Femur (tissue), 1 donor: ENCODE measurements at regions not wholly inside any gene's neighbourhood (a gene's known extent, or its start where the extent isn't known, plus 50 kb on each side); places are given as distances from the start of the nearest gene placed in this dataset.
"Not testable (repeated sequence)": the region's sequence is repeated elsewhere in the genome, so short reads cannot be mapped to it uniquely, and the experiment has no call there.

Source experiments
- DNase-seq: peaks from one replicate; pipeline ENCODE4 v3.0.0-alpha.2; 2017

- DNase-seq: no peak
Observed at GRCh38 chr6:93081901-93082300, 337.5 kb downstream of the EPHA7 start.

DNA sequence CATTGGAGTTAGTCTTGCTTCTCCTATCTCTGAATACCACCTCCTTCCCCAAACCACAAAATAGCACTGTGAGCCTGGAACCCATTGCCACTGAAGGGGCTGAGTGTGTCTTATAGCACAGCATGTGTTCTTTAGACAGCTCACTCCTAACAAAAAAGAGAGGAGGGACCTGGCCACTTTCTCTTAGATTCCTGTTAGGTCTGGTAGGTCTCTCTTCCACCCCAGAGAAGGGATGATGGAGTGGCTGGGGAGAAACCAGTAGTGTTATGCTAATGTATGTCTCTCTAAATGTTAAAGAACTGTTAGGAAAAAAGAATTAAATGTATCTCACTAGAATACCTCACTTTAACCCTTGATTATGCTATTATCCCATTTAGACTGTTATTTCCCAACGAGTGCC lies 340.3 kb downstream of the EPHA7 start:
- DNase-seq: no peak

- no peak for DNase-seq
Observed at GRCh38 chr6:93073811-93074210, 345.5 kb downstream of the EPHA7 start.

- no peak for DNase-seq
Observed at GRCh38 chr6:93069856-93070255, 349.5 kb downstream of the EPHA7 start.

- DNase-seq: no peak
Observed at GRCh38 chr6:93059911-93060310, 359.4 kb downstream of the EPHA7 start.

- no peak for DNase-seq
Observed at GRCh38 chr6:93057584-93057983, 361.8 kb downstream of the EPHA7 start.

- no peak for DNase-seq
Observed at GRCh38 chr6:93048381-93048780, 371.0 kb downstream of the EPHA7 start.

GRCh38 chr6:93047033-93047432 lies 372.3 kb downstream of the EPHA7 start:
- DNase-seq: no peak

DNA sequence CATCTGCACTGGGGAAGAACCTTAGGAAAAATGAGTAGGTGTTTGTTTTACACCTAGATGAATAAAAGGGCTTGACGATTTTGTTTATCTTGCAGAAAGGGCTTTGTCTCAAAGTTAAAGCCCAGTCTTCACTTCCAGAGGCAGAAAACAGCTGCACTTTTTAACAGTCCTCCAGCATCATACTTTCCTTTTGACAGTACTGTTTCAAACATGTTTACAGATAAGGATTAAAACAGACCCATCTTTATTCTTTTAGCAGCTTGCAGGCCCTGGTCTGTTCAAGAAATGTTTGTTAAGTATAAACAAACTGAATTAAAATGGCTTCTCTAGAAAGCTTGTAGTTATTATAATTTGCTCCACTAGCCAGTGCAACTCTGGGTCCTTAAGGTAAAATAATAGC lies 374.2 kb downstream of the EPHA7 start:
- no peak for DNase-seq

- DNase-seq: no peak
Observed at GRCh38 chr6:93040375-93040774, 379.0 kb downstream of the EPHA7 start.

DNA sequence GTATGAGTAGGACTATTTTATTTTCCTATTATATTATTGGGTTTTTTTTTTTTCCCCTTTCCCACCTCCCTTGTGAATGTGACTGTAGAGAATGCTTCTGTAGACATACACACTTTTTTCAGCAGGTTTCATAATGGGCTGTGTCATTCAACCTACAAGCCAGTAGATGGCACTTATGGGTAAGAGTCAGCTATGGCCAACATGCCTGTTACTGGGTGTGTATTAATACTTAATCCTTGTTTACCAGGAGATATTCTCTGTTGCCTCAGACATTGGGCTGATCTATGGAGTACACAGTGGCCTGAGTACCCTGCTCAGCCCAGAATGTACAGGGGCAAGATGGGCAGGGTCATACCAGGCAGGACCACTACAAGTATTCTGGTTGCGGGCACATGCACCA lies 382.5 kb downstream of the EPHA7 start:
- DNase-seq: no peak

DNA sequence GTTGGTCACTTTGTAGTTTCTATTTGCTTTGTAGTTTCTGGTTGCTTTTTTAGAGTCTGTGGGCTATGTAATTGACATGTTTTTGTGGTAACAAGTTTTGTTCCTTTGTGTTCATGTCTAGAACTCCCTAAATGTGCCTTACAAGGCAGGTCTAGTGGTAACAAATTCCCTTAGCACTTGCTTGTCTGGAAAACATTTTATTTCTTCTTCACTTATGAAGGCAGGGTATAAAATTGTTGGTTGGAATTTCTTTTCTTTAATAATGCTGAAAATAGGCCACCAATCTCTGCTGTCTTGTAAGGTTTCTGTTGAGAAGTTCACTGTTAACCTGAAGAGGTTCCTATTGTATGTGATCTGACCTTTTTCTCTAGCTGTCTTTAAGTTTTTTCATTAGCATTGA lies 383.6 kb downstream of the EPHA7 start:
- DNase-seq: no peak

GRCh38 chr6:93021235-93021915 lies 398.0 kb downstream of the EPHA7 start:
- no peak for DNase-seq

DNA sequence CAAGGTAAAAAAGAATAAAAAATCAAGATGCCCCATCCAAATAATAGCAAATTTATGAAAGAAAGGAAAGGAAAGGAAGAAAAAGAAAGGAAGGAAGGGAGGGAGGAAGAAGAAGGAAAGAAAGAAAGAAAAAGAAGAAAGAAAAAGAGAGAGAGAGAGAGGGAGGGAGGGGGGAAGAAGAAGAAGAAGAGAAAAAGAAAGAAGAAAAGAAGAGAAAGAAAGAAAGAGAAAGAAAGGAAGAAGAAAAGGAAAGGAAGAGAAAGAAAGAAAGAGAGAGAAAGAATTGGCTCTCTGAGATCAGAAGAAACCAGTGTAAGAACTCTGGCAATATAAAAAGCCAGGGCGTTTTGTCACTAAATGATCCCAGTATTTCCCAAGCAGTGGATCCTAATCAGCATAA lies 401.7 kb downstream of the EPHA7 start:
- no peak for DNase-seq

- no peak for DNase-seq
Observed at GRCh38 chr6:93017213-93017612, 402.1 kb downstream of the EPHA7 start.

DNA sequence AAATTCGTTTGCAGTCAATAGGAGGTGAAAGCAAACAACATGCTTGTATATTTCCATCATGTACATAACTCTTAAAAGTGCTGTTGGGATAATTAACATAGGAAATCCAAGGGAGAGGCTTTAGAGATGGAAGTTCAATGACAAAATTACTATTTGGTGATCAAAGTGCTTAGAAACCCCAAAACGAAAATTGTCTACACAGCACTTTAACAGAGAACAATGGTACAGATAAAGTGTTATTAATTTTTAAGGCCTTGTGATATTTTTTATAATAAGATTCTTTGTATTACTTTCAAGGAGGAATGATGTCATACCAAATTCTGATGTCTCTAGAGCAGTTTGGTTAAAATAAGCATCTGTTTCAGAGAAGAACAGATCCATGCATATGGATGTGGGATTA lies 406.3 kb downstream of the EPHA7 start:
- no peak for DNase-seq

DNA sequence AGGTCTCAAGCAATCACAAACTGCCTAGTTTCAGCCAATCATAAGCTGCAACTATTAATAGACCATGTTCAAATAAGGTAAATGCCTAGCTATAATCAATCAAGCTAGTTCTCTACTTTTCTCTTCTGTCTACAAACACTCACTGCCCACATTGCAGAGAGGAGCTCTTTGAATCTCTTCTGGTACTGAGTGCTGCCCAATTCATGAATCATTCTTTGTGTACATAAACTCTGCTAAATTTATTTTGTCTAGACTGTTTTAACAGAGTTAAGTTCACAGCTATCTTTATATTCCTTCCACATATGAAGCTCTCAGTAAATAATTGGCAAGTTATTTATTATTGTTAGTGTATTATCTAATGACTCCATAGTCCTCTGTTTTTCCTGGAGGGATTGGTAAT lies 411.0 kb downstream of the EPHA7 start:
- DNase-seq: no peak

DNA sequence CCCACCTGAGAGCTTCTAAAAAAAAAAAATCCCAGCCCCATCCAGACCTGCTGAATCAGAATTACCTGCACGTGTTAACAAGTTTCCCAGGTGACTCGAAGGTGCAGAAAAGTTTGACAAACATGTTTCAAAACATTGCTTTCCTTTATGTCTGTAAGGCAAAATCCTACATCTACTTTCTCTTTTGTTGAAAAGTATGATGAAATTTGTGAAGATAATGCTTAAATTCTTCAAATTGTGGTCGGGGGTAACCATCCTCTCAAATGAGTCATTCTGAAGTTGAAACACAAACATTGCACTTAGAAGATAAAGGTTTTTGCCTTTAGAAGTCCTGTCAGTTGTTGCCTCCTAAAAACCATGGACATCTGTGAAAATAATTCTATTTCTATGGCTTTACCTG lies 429.7 kb downstream of the EPHA7 start:
- no peak for DNase-seq

DNA sequence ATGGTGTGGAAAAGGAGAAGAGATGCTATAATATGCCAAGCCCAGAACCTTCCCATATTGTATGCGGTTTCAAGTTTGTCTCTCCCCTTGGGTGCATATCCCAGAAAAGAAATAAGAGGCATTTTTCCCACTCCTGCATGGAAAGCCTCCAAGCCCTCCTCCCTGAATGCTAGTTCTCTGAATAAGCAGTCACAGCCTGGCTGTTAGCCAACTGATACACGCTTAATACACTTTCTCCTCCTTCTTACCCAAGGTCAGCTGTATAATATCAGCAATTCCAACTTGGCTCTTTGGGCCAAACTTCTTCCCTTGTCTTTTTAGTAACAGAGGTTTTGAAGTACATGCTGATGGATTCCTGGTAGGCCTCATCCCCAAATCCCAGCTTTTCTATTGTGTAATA lies 440.1 kb downstream of the EPHA7 start:
- DNase-seq: no peak

DNA sequence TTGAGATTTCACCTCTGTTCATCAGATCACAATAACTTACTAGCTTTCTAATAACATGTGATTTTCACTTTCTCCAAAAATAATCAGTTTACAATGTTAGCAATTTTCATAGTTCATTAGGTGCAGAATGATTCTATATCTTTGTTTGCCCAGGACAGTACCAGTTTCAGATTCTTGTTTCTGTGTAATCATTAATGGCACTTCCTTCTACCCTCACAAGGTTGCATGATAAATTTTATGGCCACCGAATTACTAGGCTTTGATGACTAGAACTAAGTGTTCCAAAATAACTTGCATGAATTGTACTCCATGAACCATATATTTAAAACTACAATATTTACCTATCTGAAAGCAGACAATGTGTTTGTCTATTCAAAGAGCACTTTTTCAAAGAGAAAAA lies 442.3 kb downstream of the EPHA7 start:
- no peak for DNase-seq

- DNase-seq: no peak
Observed at GRCh38 chr6:92967362-92967761, 452.0 kb downstream of the EPHA7 start.

GRCh38 chr6:92962846-92963245 lies 456.5 kb downstream of the EPHA7 start:
- no peak for DNase-seq

DNA sequence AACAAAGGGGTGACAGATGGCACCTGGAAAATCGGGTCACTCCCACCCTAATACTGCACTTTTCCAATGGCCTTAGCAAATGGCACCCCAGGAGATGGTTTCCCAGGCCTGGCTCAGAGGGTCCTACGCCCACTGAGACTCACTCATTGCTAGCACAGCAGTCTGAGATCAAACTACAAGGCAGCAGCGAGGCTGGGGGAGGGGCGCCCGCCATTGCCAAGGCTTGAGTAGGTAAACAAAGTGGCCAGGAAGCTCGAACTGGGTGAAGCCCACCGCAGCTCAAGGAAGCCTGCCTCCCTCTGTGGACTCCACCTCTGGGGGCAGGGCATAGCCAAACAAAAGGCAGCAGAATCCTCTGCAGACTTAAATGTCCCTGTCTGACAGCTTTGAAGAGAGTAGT lies 467.2 kb downstream of the EPHA7 start:
- not testable (repeated sequence) for DNase-seq

DNA sequence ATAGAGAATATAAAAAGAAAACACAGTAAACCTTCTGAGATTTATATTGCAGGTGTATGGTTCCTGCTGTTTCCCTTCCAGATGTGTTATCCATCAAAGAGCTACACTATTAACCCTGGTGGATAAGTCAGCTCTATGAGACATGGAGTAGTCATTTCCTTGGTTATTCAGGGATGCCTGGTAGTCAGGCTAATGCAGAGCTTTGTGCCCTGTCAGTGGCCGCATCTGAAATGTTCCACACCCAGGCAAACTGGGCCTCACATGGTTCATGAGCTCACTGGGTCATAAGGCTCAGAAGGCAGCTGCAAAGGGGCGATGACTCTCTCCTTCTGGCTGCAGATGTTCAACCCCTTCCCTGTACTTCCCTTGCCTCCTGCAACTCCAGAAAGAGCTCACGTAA lies 473.6 kb downstream of the EPHA7 start:
- no peak for DNase-seq

GRCh38 chr6:92944132-92944531 lies 475.2 kb downstream of the EPHA7 start:
- no peak for DNase-seq

GRCh38 chr6:92942549-92942948 lies 476.8 kb downstream of the EPHA7 start:
- DNase-seq: no peak
